HG03378 (cell line): ENCODE measurements at regions not wholly inside any gene's neighbourhood (a gene's known extent, or its start where the extent isn't known, plus 50 kb on each side); places are given as distances from the start of the nearest gene placed in this dataset.

Experiments
- ATAC-seq: cut with Tn5 transposase; IDR thresholded peaks from one replicate; pipeline ENCODE4 v1.9.1; 2021; ENCODE audit warnings: mild to moderate bottlenecking, moderate library complexity; ENCODE audit not compliant: unreplicated experiment

DNA sequence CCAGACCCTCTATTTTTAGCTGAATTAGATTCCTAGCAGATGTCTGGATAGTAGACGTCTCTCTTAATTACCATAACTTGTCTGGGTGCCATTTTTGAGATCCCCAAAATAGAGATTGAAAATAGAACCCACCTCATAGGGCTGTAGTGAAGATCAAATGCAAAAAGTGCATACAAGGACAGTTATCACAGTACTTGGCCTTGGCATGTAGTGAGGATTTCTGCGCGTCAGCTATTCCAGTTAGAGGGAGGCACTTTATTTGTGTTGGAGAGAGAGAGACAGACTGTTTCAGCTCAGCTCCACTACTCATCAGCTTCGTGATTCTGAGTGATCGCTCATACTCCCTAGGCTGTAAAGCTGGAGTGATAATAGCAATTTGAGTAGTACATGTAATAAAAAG lies 59.6 kb upstream of the CDH13 start:
- no peak for ATAC-seq

GRCh38 chr16:82563401-82563800 lies 63.4 kb upstream of the CDH13 start:
- ATAC-seq = no peak

- ATAC-seq = no peak
These were observed 64.5 kb upstream of the CDH13 start for GRCh38 chr16:82562183-82562683.

DNA sequence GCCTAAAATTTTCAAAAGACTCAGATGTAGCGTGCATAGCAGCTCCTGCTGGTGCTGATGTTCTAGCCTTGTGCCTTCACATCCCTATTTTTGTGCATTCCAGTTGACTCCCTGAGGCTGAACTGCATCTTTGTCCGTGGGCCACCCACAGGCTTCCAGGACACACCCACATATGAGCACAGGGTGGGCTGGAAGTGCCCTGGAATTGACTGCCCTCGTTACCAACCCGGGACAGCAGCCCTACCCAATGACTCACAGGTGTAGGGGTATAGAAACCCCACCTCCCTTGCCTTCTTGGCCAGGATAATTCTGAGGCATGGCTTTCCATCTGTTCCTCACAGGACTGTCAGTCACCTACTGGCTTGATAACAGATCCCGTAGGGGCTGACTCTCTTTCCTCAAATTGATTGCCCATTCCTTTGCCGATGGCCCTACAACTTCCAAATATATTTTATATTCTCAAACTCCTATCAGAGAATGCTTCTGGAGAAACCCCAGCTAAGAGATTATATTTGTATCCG lies 65.9 kb upstream of the CDH13 start:
- no peak for ATAC-seq

- ATAC-seq = no peak
These were observed 82.2 kb upstream of the CDH13 start for GRCh38 chr16:82544378-82545160.

DNA sequence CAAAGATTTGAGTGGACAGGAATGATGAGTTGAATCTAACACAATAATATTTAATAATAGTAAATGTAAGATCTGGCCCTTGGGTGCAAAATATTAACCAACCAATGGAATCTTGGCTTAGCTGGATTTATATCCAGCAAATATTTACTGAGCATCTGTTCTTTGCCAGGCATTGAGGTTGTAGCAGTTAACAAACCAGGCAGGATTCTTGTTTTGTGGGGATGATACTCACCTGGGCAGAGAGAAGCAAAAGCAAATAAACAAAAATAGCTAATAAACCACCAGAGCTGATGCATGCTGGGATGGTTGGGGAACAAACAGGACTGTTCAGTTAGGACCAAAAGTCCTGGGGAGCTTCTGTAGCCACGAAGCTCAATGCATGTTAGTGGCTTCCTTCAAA lies 84.1 kb upstream of the CDH13 start:
- ATAC-seq = no peak

DNA sequence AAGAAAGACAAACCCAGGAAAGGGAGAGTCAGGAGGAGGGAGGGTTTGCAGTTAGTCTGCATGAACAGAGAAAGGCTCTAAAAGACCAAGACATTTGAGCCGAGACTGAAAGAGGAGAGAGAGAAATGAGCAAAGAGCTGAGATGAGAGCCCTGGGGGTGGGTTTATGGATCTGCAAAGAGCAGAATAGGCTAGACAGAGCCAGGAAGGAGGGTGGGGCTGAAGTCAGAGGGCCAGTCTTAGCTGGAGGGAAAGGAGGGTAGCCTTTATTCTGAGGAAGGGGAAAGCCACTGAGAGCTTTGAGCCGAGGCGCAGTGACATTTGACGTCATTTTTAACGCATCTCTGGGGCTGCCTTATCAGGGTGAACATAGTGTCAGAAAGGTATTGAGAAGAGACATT lies 85.7 kb upstream of the CDH13 start:
- ATAC-seq = no peak

DNA sequence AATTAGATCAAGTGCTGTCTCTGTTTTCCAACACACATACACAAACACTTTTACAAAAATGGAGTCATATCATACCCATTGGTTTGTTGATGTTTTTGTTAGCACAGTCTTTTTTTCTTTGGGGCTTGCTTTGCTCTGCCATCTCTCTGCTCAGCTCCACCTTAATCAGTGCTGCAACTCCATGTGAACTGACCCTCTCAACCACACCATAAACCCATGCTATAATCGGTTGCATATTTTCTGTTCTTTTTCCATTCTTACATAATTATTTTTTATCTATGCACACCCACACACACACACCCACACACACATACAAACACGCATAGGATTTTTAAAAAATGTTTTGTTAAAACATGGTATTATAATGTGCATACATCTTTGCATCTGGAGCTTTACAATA lies 91.0 kb upstream of the CDH13 start:
- no peak for ATAC-seq

GRCh38 chr16:82535262-82535661 lies 91.5 kb upstream of the CDH13 start:
- no peak for ATAC-seq

GRCh38 chr16:82533189-82533588 lies 93.6 kb upstream of the CDH13 start:
- no peak for ATAC-seq

- no peak for ATAC-seq
These were observed 95.9 kb upstream of the CDH13 start for GRCh38 chr16:82530883-82531282.

DNA sequence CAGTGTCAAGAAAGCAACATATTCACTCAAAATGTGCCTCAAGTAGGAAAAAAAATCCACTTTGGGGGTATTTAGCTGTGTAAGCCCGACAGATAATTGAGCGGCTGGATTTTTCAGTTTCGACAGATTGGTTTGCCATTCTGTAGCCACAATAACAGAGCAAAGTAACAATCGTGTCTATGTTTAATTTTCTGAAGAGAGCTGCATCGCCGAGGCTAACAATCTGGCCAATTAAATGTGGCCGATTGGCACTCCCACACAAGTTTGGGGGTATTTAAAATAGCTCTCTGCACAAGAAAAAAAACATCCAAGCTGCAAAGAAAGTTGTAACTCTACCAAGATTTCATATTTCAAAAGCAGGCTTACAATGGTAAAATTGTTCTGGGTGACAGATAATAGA lies 99.7 kb upstream of the CDH13 start:
- ATAC-seq = no peak

- ATAC-seq = no peak
These were observed 101.8 kb upstream of the CDH13 start for GRCh38 chr16:82524976-82525375.

- no peak for ATAC-seq
These were observed 103.0 kb upstream of the CDH13 start for GRCh38 chr16:82523815-82524214.

- no peak for ATAC-seq
These were observed 104.7 kb upstream of the CDH13 start for GRCh38 chr16:82522026-82522425.

DNA sequence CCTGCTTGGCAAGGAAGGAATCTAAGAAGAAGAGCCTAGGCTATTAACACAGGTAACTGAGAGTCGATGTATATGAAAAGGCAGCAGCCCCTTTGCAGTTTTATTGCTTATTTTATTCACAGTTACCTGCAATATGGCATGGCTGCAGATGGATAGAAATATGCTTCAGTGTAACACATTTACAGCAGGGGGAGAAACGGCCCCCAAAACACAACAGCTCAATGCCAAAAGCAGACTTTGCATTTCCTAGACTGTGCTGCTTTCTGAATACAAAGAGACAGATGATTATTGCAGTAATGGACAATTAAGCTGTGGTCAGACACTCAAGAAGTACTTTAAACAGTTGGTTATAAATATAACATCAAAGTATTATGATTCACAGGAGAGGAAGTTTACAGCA lies 108.0 kb upstream of the CDH13 start:
- ATAC-seq = no peak

DNA sequence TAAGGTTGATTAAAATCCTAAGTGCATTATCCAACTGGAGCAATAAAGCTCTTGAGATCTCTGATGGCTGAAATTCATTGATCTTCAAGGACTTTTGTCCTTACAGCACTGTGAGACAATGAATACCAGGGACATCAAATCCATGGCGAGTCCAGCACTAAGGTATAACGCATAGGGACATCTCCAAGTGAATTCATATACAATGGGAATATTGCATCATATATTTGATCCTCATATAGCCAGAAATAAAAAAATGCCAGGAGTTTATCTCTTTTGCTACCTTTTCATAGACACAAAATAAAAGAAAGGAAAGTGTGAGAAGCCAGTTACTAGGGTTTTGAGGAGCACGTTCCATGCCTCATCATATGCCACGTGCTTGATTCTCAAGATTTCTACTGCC lies 112.5 kb upstream of the CDH13 start:
- ATAC-seq = no peak

DNA sequence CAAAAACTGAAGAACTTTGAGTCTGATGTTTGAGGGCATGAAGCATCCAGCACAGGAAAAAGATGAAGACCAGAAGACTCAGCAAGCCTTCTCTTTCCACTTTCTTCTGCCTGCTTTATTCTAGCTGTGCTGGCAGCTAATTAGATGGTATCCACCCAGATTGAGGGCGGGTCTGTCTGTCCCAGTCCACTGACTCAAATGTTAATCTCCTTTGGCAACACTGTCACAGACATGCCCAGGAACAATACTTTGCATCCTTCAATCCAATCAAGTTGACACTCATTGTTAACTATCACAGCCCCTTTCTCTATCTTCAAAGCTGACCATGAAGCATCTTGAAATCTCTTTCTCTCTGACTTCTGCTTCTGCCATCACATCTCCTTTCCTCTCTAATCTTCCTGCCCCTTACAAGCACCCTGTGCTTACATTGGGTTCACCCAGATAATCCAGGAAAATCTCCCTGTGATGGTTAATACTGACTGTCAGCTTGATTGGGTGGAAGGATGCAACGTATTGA lies 115.9 kb upstream of the CDH13 start:
- ATAC-seq = no peak

- no peak for ATAC-seq
These were observed 116.9 kb upstream of the CDH13 start for GRCh38 chr16:82509691-82510430.

DNA sequence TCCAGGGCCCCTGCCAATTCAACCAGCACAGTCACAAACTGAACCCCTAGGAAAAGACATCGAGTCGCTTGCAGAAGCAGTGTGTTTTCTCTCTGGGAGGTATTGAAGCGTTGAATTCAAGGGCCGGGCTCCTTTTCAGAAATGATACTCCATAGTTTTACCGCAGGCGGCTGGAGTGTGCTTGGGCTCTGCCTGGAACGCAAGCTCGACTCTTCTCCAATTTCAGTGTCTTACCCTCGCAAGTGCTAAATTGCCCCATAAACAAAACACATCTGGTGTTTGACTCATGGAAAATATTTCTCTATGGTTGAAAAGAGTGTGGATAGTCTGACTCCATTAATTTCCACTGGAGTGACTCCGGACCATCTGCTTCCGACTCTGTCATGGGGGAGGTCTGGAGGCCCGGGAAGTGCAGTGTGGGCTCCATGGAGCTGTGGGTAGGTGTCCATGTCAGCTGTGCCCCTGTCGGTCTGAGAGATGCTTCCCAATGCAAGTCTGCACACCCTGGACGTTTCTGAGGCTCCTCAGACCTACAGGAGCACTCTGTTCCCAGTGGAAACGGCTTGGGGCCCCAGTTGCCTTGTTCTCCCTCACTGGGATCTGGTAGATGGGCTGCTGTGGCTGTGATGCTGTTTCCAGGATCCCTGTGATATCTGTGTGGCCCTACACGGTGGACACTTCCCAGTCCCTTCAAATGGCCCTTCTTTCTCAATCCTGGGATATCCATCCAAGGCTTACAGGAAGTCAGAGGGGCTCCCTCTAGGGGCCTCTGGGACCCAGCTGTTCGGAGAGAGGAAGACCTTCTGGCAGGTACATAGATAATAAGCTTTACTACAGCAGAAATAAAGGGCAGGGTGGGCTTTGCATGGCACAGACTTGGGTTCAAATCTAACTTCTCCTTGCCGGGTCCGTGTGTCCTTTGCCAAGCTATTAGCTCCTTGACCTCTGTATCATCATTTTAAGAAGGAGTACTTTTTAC lies 119.8 kb upstream of the CDH13 start:
- no peak for ATAC-seq

- ATAC-seq = no peak
These were observed 121.9 kb upstream of the CDH13 start for GRCh38 chr16:82504836-82505235.
